Upper lobe of right lung (tissue), 1 donor: ENCODE measurements at regions not wholly inside any gene's neighbourhood (a gene's known extent, or its start where the extent isn't known, plus 50 kb on each side); places are given as distances from the start of the nearest gene placed in this dataset.

ENCODE experiments used
- ATAC-seq: fragments of 200-7000 bp; cut with Tn5 transposase; one replicate; pipeline ENCODE4 v1.9.1; 2020; ENCODE audit warnings: mild to moderate bottlenecking, moderate library complexity
- DNase-seq: peaks from one replicate; pipeline ENCODE4 v3.0.0-alpha.2; 2020
- H3K27ac ChIP-seq: fragments of 200-600 bp; one replicate; pipeline ENCODE4 v1.8.0; 2022
- H3K27me3 ChIP-seq: fragments of 200-600 bp; one replicate; pipeline ENCODE4 v1.8.0; 2022; ENCODE audit warnings: mild to moderate bottlenecking
- H3K36me3 ChIP-seq: fragments of 200-600 bp; one replicate; pipeline ENCODE4 v1.8.0; 2022
- H3K4me1 ChIP-seq: fragments of 200-600 bp; one replicate; pipeline ENCODE4 v1.8.0; 2022
- H3K4me3 ChIP-seq: fragments of 200-600 bp; one replicate; pipeline ENCODE4 v1.8.0; 2022; ENCODE audit warnings: mild to moderate bottlenecking
- H3K9me3 ChIP-seq: fragments of 200-600 bp; one replicate; pipeline ENCODE4 v1.8.0; 2022
- intact Hi-C: fragments of 100-400 bp; cut with DNase I; formaldehyde crosslinking; loops from one replicate; pipeline ENCODE4 v1.11.0; 2022
- TF ChIP-seq, protein P1 (sequence below): fragments of 200-600 bp; IDR thresholded peaks from one replicate; pipeline ENCODE4 v1.8.0; 2022; ENCODE audit warnings: antibody characterized with exemption
- donor health status: DM: no; HTN: yes; CAD: no; lungs with severe emphysema.

- no peaks in the 10 kb centered on the region for H3K36me3 ChIP-seq
- H3K27me3 ChIP-seq = no peaks in the 10 kb centered on the region
- no peaks in the 10 kb centered on the region for H3K9me3 ChIP-seq
- H3K27ac ChIP-seq = no peak overlapping the region
- intact Hi-C loops = no loop called here
- DNase-seq = no peak
- peaks cover 8% of the 10 kb centered on the region for H3K4me1 ChIP-seq
- no peak overlapping the region for H3K4me3 ChIP-seq
- ATAC-seq = no peak
- TF ChIP-seq, protein P1, sequence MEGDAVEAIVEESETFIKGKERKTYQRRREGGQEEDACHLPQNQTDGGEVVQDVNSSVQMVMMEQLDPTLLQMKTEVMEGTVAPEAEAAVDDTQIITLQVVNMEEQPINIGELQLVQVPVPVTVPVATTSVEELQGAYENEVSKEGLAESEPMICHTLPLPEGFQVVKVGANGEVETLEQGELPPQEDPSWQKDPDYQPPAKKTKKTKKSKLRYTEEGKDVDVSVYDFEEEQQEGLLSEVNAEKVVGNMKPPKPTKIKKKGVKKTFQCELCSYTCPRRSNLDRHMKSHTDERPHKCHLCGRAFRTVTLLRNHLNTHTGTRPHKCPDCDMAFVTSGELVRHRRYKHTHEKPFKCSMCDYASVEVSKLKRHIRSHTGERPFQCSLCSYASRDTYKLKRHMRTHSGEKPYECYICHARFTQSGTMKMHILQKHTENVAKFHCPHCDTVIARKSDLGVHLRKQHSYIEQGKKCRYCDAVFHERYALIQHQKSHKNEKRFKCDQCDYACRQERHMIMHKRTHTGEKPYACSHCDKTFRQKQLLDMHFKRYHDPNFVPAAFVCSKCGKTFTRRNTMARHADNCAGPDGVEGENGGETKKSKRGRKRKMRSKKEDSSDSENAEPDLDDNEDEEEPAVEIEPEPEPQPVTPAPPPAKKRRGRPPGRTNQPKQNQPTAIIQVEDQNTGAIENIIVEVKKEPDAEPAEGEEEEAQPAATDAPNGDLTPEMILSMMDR = no peak
Observed at GRCh38 chr1:48051466-48052126, 54.4 kb upstream of the TRABD2B start.

- Histone ChIP-seq H3K4me1 (peaks cover 8% of the 10 kb centered on the region), H3K9me3 (no peaks in the 10 kb centered on the region), H3K4me3 (no peak overlapping the region), H3K27ac (no peak overlapping the region), H3K27me3 (no peaks in the 10 kb centered on the region), H3K36me3 (no peaks in the 10 kb centered on the region)
- TF ChIP-seq, protein P1 = no peak
- ATAC-seq = no peak
- DNase-seq = no peak
- intact Hi-C loops = no loop called here
Observed at GRCh38 chr1:48049823-48050535, 52.8 kb upstream of the TRABD2B start.

DNA sequence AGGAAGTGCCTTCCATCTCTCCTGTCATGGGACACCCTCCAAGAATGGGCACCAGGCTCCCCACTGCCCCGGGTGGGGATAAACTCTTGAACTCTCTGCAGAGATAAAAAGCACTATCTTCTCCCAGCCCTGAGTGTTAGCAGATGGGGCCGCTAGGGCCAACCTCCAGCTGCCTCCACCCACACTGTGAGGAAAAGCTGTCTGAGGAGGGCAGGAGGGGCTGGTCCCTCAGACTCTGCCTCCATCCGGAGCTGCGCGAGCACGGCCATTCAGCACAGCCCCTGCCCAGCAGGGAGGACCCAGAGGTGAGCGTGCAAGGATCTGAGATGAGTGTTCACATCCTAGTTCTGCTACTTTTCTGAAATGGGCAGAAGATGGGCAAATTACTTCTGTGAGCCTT is 51.8 kb upstream of the TRABD2B start:
- no peak for ATAC-seq

DNA sequence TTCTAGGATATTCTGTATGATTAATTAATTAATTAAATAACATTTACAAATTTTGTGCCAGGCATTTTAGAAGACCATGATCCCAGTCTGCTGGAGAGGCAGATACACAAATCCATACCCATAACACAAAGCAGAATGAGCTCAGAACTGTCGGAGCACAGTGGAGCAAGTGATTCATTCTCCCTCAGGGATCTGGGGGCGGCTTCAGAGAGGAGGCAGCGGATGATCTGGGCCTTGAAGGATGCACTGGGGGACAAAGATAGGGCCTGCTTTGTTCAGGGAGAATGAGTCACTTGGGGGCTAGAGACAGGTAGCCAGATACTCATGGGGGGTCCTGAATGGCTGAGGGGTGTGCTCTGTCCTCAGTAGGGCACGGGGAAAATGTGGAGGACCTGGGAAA is 50.9 kb upstream of the TRABD2B start:
- DNase-seq (no peak), ATAC-seq (no peak)
- no peaks in the 10 kb centered on the region for H3K27me3 ChIP-seq
- no peak overlapping the region for H3K27ac ChIP-seq
- H3K36me3 ChIP-seq = no peaks in the 10 kb centered on the region
- H3K9me3 ChIP-seq = no peaks in the 10 kb centered on the region
- no peak overlapping the region for H3K4me3 ChIP-seq
- peaks cover 7% of the 10 kb centered on the region for H3K4me1 ChIP-seq
- intact Hi-C loops = no loop called here
- TF ChIP-seq, protein P1 = no peak

More for the DNA sequence above, 51.8 kb upstream of the TRABD2B start:
- no peak for DNase-seq
- Histone ChIP-seq H3K4me3 (no peak overlapping the region), H3K27ac (no peak overlapping the region), H3K9me3 (no peaks in the 10 kb centered on the region), H3K27me3 (no peaks in the 10 kb centered on the region), H3K4me1 (peaks cover 8% of the 10 kb centered on the region), H3K36me3 (no peaks in the 10 kb centered on the region)
- TF ChIP-seq, protein P1 = no peak
- intact Hi-C loops = no loop called here

DNA sequence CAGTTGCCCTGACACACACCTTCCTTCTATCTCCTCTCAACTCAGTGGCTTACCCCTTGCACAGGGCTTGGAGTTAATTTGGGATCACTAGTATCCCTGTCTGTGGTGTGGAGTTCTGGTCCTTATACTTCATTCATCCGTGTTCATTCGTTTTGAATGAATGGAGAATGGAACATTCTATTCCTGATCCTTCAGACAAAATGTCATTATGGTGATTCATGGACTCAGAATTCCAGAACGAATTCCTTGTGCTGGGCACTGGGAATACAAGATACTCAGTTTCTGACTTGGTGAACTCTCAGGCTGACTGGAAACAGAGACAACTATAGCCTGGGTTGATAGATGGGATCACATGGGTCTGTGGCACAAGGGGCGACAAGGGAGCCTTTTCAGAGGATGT is 49.9 kb upstream of the TRABD2B start:
- Histone ChIP-seq H3K27ac (no peak overlapping the region), H3K27me3 (no peaks in the 10 kb centered on the region), H3K4me1 (no peaks in the 10 kb centered on the region), H3K36me3 (no peaks in the 10 kb centered on the region), H3K4me3 (no peak overlapping the region), H3K9me3 (no peaks in the 10 kb centered on the region)
- TF ChIP-seq, protein P1 = no peak
- no peak for DNase-seq
- intact Hi-C loops = no loop called here
- ATAC-seq = no peak
